Dermis blood vessel endothelial cell (primary cell): ENCODE measurements at regions not wholly inside any gene's neighbourhood (a gene's known extent, or its start where the extent isn't known, plus 50 kb on each side); places are given as distances from the start of the nearest gene placed in this dataset.

Source experiments
- DNase-seq: peaks from one replicate; pipeline ENCODE4 v3.0.0; 2010

- DNase-seq = no peak
Measured at GRCh38 chr18:61948846-61949438, 56.1 kb upstream of the RNF152 start.

DNA sequence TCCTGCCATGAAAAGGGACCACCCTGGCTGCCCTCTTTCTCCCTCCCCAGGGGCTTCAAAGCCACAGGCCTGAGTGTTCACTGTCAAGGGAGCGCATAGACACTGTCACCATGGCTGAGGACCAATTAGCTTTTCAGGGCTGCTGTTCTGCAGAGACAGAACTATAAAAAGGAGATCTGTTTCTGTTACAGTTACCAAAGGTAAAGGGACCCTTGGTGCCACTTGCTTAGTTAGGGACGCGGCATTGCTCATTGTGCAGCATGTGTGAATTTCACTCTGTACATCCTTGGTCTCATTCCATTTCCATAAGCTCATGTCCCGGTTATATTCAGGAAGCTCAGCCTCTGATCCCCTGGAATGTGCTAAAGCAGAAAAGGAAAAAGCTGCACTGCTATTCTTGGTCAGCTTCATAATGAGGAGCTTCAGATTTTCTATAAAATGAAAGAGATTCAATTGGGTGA is 55.5 kb upstream of the RNF152 start:
- peak; percentile 90 for DNase-seq

DNA sequence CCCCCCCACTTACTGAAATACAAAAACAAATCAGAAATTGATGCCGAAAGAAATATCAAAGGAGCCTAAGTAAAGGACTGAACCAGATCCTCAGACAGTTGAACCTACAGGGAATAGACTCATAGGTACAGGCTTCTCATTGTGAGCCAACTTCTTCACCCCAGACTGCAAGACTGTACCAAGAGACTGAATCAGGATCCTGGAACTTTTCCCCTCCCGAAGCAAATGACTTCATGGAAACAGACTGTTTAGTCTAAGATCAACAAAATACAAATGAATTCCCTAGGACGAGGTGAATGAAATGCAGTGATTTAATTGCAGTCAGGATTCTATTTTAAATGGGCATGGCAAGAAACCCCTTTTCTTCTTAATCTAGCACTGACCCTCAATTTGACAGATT is 53.6 kb upstream of the RNF152 start:
- no peak for DNase-seq

DNA sequence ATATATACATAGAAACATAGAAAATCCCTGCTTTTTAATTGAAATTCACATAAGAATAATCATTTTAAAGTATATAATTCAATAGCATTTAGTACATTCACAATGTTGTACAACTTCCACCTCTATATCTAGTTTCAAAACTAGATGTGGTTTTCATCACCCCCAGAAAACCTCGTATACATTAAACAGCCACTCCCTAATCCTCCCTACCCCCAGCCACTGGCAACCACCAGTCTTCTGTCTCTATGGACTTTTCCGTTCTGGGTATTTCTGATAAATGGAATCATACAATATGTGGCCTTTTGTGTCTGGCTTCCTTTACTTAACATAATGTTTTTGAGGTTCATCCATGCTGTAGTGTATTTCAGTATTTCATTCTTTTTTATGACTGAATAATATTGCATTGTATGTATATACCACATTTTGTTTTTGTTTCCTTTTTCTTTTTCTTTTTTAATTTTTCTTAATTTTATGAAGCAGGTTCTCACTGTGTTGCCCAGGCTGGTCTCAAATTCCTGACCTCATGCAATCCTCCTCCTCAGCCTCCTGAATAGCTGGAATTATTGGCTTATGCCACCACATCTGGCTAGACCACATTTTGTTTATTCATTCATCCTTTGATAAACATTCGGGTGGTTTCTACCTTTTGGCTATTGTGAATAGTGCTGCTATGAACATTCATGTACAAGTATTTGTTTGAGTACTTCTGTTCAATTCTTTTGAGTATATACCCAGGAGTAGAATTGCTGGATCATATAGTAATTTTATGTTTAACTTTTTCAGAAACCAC is 50.6 kb upstream of the RNF152 start:
- DNase-seq = no peak
